ENCODE measurements at regions not wholly inside any gene's neighbourhood (a gene's known extent, or its start where the extent isn't known, plus 50 kb on each side); places are given as distances from the start of the nearest gene placed in this dataset.

DNA sequence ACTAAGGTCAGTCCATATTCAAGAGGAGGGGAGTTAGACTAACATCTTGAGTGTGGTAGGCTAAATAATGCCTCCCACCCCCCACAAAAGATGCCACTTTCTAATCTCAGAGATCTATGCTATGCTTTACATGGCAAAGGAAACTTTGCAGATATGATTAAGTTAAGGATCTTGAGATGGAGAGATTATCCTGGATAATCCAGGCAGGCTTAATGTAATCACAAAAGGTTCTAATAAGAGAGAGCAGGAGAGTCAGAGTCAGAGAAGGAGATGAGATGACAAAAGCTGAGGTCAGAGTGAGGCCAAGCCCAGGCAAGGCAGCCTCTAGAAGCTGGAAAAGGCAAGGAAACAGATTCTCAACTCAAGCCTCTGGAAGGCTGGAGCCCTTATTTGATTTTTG is 1011.6 kb downstream of the PCDH9 start:
- no peak for TF ChIP-seq SP1 (IDR thresholded peaks at IDR 0.05; ENCODE audit: low read depth)
- TF ChIP-seq, protein P1, sequence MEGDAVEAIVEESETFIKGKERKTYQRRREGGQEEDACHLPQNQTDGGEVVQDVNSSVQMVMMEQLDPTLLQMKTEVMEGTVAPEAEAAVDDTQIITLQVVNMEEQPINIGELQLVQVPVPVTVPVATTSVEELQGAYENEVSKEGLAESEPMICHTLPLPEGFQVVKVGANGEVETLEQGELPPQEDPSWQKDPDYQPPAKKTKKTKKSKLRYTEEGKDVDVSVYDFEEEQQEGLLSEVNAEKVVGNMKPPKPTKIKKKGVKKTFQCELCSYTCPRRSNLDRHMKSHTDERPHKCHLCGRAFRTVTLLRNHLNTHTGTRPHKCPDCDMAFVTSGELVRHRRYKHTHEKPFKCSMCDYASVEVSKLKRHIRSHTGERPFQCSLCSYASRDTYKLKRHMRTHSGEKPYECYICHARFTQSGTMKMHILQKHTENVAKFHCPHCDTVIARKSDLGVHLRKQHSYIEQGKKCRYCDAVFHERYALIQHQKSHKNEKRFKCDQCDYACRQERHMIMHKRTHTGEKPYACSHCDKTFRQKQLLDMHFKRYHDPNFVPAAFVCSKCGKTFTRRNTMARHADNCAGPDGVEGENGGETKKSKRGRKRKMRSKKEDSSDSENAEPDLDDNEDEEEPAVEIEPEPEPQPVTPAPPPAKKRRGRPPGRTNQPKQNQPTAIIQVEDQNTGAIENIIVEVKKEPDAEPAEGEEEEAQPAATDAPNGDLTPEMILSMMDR (IDR thresholded peaks at IDR 0.05 in 2 of 3, conservative IDR thresholded peaks at IDR 0.05 in 1 of 3; ENCODE audit: borderline replicate concordance in 1 of 3, insufficient read depth in 1 of 3, low read depth in 2 of 3, low read length in 2 of 3): no peak
- no peak for TF ChIP-seq POLR2AphosphoS5 (IDR thresholded peaks at IDR 0.05; ENCODE audit: low read depth, low read length)
- TF ChIP-seq POLR2A (IDR thresholded peaks at IDR 0.05; ENCODE audit: borderline replicate concordance, extremely low read depth, insufficient read depth, insufficient read length): no peak
- TF ChIP-seq YY1 (IDR thresholded peaks at IDR 0.05; ENCODE audit: extremely low read depth, insufficient replicate concordance, low read depth, low read length): no peak
- no peak for TF ChIP-seq EZH2phosphoT487 (IDR thresholded peaks at IDR 0.05; ENCODE audit: borderline replicate concordance)
- TF ChIP-seq CEBPB (IDR thresholded peaks at IDR 0.05; ENCODE audit: low read depth): no peak
- TF ChIP-seq, protein P2, sequence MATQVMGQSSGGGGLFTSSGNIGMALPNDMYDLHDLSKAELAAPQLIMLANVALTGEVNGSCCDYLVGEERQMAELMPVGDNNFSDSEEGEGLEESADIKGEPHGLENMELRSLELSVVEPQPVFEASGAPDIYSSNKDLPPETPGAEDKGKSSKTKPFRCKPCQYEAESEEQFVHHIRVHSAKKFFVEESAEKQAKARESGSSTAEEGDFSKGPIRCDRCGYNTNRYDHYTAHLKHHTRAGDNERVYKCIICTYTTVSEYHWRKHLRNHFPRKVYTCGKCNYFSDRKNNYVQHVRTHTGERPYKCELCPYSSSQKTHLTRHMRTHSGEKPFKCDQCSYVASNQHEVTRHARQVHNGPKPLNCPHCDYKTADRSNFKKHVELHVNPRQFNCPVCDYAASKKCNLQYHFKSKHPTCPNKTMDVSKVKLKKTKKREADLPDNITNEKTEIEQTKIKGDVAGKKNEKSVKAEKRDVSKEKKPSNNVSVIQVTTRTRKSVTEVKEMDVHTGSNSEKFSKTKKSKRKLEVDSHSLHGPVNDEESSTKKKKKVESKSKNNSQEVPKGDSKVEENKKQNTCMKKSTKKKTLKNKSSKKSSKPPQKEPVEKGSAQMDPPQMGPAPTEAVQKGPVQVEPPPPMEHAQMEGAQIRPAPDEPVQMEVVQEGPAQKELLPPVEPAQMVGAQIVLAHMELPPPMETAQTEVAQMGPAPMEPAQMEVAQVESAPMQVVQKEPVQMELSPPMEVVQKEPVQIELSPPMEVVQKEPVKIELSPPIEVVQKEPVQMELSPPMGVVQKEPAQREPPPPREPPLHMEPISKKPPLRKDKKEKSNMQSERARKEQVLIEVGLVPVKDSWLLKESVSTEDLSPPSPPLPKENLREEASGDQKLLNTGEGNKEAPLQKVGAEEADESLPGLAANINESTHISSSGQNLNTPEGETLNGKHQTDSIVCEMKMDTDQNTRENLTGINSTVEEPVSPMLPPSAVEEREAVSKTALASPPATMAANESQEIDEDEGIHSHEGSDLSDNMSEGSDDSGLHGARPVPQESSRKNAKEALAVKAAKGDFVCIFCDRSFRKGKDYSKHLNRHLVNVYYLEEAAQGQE (IDR thresholded peaks at IDR 0.05; ENCODE audit: low read depth): no peak
- TF ChIP-seq JUND (IDR thresholded peaks at IDR 0.05): no peak
- TF ChIP-seq CBX3 (IDR thresholded peaks at IDR 0.05; ENCODE audit: low read depth): no peak
- TF ChIP-seq ZNF274 (IDR thresholded peaks at IDR 0.05; ENCODE audit: low read depth, low read length): no peak
- TF ChIP-seq ZFX (IDR thresholded peaks at IDR 0.05): no peak

Data from HCT116 (cell line).